ENCODE measurements at regions not wholly inside any gene's neighbourhood (a gene's known extent, or its start where the extent isn't known, plus 50 kb on each side); places are given as distances from the start of the nearest gene placed in this dataset.

DNA sequence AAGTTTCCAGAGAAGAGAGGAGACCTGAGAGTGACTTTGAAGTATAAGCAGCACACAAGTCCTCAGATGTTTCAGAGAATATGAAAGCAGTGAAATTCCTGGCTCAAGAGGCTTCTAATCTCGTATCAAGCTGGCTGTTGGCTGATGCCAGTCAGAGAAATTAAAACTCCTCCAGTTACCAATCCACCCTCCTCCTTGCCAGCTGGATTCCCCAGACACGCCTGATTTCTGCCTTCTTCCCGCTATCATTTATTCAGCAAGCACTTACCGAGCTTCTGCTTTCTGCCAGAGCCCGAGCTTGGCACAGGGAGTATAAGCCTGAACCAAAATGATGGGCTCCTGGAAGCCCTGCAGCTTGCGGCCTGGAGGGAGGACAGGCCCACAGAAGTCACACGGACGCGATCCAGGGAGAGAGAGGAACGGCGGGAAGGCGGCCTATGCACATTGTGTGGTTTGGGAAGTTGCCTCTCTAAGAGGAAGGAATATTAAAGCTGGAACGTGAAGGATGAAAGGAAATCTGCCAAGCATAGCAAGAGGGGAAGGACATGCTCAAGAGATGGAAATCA lies 102.4 kb upstream of the TBL1X start:
- no peaks in the 10 kb centered on the region for H3K36me3 ChIP-seq (ENCODE audit: low read length)
- H3K9ac ChIP-seq (ENCODE audit: low read length) = no peak overlapping the region
- no peak overlapping the region for H2AFZ ChIP-seq (ENCODE audit: low read depth, low read length, severe bottlenecking)
- no peaks in the 10 kb centered on the region for H3K79me2 ChIP-seq (ENCODE audit: insufficient read depth, low read length)
- no peaks in the 10 kb centered on the region for H3K27me3 ChIP-seq (ENCODE audit: low read length)
- no peak overlapping the region for H3K4me2 ChIP-seq (ENCODE audit: low read depth, low read length, poor library complexity, severe bottlenecking)
- no peaks in the 10 kb centered on the region for H3F3A ChIP-seq (ENCODE audit: insufficient read depth)
- H3K9me2 ChIP-seq (replicated peaks; ENCODE audit: insufficient read depth, low read length) = no peaks in the 10 kb centered on the region
- H3K27ac ChIP-seq (ENCODE audit: low read depth, low read length) = no peak overlapping the region
- H3K4me3 ChIP-seq (ENCODE audit: insufficient read depth, low read length, poor library complexity, severe bottlenecking) = no peak overlapping the region
- TF ChIP-seq CTCF (IDR thresholded peaks at IDR 0.05; ENCODE audit: insufficient read depth, low read length, poor library complexity, severe bottlenecking) (no peak), EZH2phosphoT487 (conservative IDR thresholded peaks at IDR 0.05; ENCODE audit: low read length) (no peak)
- no peaks in the 10 kb centered on the region for H4K20me1 ChIP-seq (ENCODE audit: low read depth, low read length)
- H3K9me3 ChIP-seq (ENCODE audit: insufficient read depth, low read length) = no peaks in the 10 kb centered on the region

DNA sequence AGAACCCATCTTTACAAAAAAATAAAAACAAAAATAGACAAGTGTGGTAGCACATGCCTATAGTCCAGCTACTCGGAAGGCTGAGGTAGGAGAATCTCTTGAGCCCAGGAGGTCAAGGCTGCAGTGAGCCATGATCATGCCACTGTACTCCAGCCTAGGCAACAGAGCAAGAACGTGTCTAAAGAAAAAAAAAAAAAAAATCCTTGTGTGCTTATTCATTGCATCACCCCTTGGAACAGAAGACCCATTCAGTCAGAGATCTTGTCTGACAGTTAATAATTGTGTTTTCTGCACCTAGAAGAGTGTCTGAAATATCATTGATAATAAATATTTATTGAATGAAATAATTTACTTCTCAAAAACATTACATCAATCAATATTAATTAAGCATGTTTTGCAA lies 97.4 kb upstream of the TBL1X start:
- Histone ChIP-seq H4K20me1 (ENCODE audit: low read depth, low read length) (no peaks in the 10 kb centered on the region), H3K79me2 (ENCODE audit: insufficient read depth, low read length) (no peaks in the 10 kb centered on the region), H3K27ac (ENCODE audit: low read depth, low read length) (no peak overlapping the region), H3K4me2 (ENCODE audit: low read depth, low read length, poor library complexity, severe bottlenecking) (no peak overlapping the region), H3F3A (ENCODE audit: insufficient read depth) (no peaks in the 10 kb centered on the region), H3K9ac (ENCODE audit: low read length) (no peak overlapping the region), H3K27me3 (ENCODE audit: low read length) (no peaks in the 10 kb centered on the region), H3K4me3 (ENCODE audit: insufficient read depth, low read length, poor library complexity, severe bottlenecking) (no peak overlapping the region), H2AFZ (ENCODE audit: low read depth, low read length, severe bottlenecking) (no peak overlapping the region), H3K36me3 (ENCODE audit: low read length) (no peaks in the 10 kb centered on the region), H3K9me3 (ENCODE audit: insufficient read depth, low read length) (no peaks in the 10 kb centered on the region), H3K9me2 (replicated peaks; ENCODE audit: insufficient read depth, low read length) (no peaks in the 10 kb centered on the region)
- TF ChIP-seq EZH2phosphoT487 (conservative IDR thresholded peaks at IDR 0.05; ENCODE audit: low read length) (no peak), CTCF (IDR thresholded peaks at IDR 0.05; ENCODE audit: insufficient read depth, low read length, poor library complexity, severe bottlenecking) (no peak)

GRCh38 chrX:9368262-9368661 lies 96.6 kb upstream of the TBL1X start:
- no peak for TF ChIP-seq CTCF (IDR thresholded peaks at IDR 0.05; ENCODE audit: insufficient read depth, low read length, poor library complexity, severe bottlenecking)
- TF ChIP-seq EZH2phosphoT487 (conservative IDR thresholded peaks at IDR 0.05; ENCODE audit: low read length) = no peak
- no peak overlapping the region for H2AFZ ChIP-seq (ENCODE audit: low read depth, low read length, severe bottlenecking)
- no peaks in the 10 kb centered on the region for H3F3A ChIP-seq (ENCODE audit: insufficient read depth)
- no peaks in the 10 kb centered on the region for H3K9me2 ChIP-seq (replicated peaks; ENCODE audit: insufficient read depth, low read length)
- no peaks in the 10 kb centered on the region for H3K9me3 ChIP-seq (ENCODE audit: insufficient read depth, low read length)
- no peak overlapping the region for H3K27ac ChIP-seq (ENCODE audit: low read depth, low read length)
- no peaks in the 10 kb centered on the region for H4K20me1 ChIP-seq (ENCODE audit: low read depth, low read length)
- H3K36me3 ChIP-seq (ENCODE audit: low read length) = no peaks in the 10 kb centered on the region
- no peaks in the 10 kb centered on the region for H3K27me3 ChIP-seq (ENCODE audit: low read length)
- H3K79me2 ChIP-seq (ENCODE audit: insufficient read depth, low read length) = no peaks in the 10 kb centered on the region
- no peak overlapping the region for H3K4me3 ChIP-seq (ENCODE audit: insufficient read depth, low read length, poor library complexity, severe bottlenecking)
- no peak overlapping the region for H3K4me2 ChIP-seq (ENCODE audit: low read depth, low read length, poor library complexity, severe bottlenecking)
- no peak overlapping the region for H3K9ac ChIP-seq (ENCODE audit: low read length)

All from SU-DHL-6 (cell line).